ENCODE measurements at regions not wholly inside any gene's neighbourhood (a gene's known extent, or its start where the extent isn't known, plus 50 kb on each side); places are given as distances from the start of the nearest gene placed in this dataset.

GRCh38 chr5:92401492-92401891 is 1018.4 kb upstream of the ARRDC3 start:
- no peak overlapping the region for H3K27ac ChIP-seq (ENCODE audit: insufficient read depth, low read depth, low read length)
- POLR2A ChIA-PET, result no interaction called here
- H3K4me2 ChIP-seq (ENCODE audit: insufficient read depth, low read length), result no peak overlapping the region
- no peaks in the 10 kb centered on the region for H3K9me3 ChIP-seq (replicated peaks; ENCODE audit: control insufficient read depth, insufficient read depth, low read length)
- dilution Hi-C loops (cut with MboI; ENCODE audit: extremely low pct_ligation_motif_present, low sequenced_read_pairs) (no loop called here), intact Hi-C loops (cut with micrococcal nuclease) (no loop called here)
- FAIRE-seq (no peak), DNase-seq (ENCODE audit: low read depth, low spot score) (peak; percentile 8)
- H3K9me1 ChIP-seq (replicated peaks; ENCODE audit: control insufficient read depth, extremely low read depth, insufficient read depth, low read length), result no peaks in the 10 kb centered on the region
- H4K20me1 ChIP-seq (replicated peaks; ENCODE audit: control insufficient read depth, extremely low read depth, insufficient read depth, low read length), result no peaks in the 10 kb centered on the region
- H2AFZ ChIP-seq (ENCODE audit: low read depth, low read length), result no peak overlapping the region
- H3K4me3 ChIP-seq (replicated peaks in 1 of 3; ENCODE audit: insufficient read depth in 1 of 3, low read depth in 1 of 3, low read length in 3 of 3), result no peak overlapping the region
- H3K79me2 ChIP-seq (ENCODE audit: control insufficient read depth, insufficient read depth, low read length), result no peaks in the 10 kb centered on the region
- H3K9ac ChIP-seq (replicated peaks; ENCODE audit: extremely low read depth, insufficient read depth, low read length), result no peak overlapping the region
- H3K4me1 ChIP-seq (ENCODE audit: control insufficient read depth, extremely low read depth, insufficient read depth, low read length), result no peaks in the 10 kb centered on the region
- no peak for TF ChIP-seq POLR2A (IDR thresholded peaks at IDR 0.05; ENCODE audit: low read depth, low read length)
- TF ChIP-seq FOS (IDR thresholded peaks at IDR 0.05; ENCODE audit: borderline replicate concordance, insufficient read depth, low read length), result no peak
- TF ChIP-seq MAX (IDR thresholded peaks at IDR 0.05; ENCODE audit: insufficient read depth, insufficient read length), result no peak
- no peak for TF ChIP-seq JUN (IDR thresholded peaks at IDR 0.05; ENCODE audit: borderline replicate concordance, insufficient read depth, insufficient read length, low read depth)
- TF ChIP-seq POLR2AphosphoS5 (IDR thresholded peaks at IDR 0.05; ENCODE audit: insufficient read depth, low read depth, low read length), result no peak
- no peak for TF ChIP-seq MYC (IDR thresholded peaks at IDR 0.05; ENCODE audit: low read depth, low read length)
- TF ChIP-seq GATA2 (IDR thresholded peaks at IDR 0.05; ENCODE audit: insufficient read depth, insufficient read length, low read depth, low read length), result no peak
- no peak for TF ChIP-seq EZH2 (IDR thresholded peaks at IDR 0.05; ENCODE audit: borderline replicate concordance, low read depth, low read length, severe bottlenecking)
- TF ChIP-seq CTCF (IDR thresholded peaks at IDR 0.05; ENCODE audit: extremely low read depth in 1 of 2, insufficient read depth in 1 of 2, low read depth in 1 of 2, low read length in 2 of 2), result no peak
- CTCF ChIA-PET, result no interaction called here
- no peaks in the 10 kb centered on the region for H3K36me3 ChIP-seq (ENCODE audit: control insufficient read depth in 2 of 2, extremely low read depth in 1 of 2, insufficient read depth in 2 of 2, low read length in 2 of 2)
- H3K27me3 ChIP-seq (ENCODE audit: control insufficient read depth in 2 of 2, insufficient read depth in 2 of 2, low read length in 2 of 2), result no peaks in the 10 kb centered on the region
- no TSS peak for BruUV-seq (replicated peaks)

Measured in endothelial cell of umbilical vein (primary cell).